GM18868 (cell line): ENCODE measurements at regions not wholly inside any gene's neighbourhood (a gene's known extent, or its start where the extent isn't known, plus 50 kb on each side); places are given as distances from the start of the nearest gene placed in this dataset.
"Not testable (repeated sequence)": the region's sequence is repeated elsewhere in the genome, so short reads cannot be mapped to it uniquely, and the experiment has no call there.

ENCODE experiments used
- ATAC-seq: cut with Tn5 transposase; IDR thresholded peaks from one replicate; pipeline ENCODE4 v1.9.1; 2021; ENCODE audit warnings: mild to moderate bottlenecking, moderate library complexity; ENCODE audit not compliant: unreplicated experiment

GRCh38 chr4:156335721-156336120 lies 382.1 kb upstream of the CTSO start:
- ATAC-seq = no peak

DNA sequence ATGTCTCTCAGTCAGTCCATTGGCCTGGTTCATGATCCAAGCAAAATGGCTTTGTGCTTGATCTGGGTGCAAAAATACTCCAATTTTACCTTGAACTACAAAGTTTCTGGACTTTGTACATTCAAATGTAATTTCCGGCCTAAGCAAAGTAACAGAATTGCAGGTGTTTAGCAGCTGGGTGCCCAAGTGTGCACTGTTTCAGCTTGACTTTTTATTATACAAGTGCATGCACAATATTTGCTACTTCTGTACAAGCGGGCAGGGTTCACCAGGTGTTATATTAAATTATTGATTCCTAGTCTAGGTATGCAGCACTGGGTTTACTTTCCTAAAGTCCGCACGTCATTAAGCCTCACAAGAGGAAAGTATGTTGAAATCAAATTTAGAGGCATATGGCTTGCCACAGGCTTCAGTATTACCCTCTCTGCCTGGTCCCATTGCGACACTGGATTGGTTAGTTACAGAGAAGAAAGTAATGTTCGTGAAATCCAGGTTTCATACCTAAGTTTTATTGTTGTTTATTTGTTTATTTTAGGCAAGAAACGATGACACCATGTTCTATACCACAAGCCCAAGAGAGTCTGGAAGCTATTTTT lies 376.9 kb upstream of the CTSO start:
- no peak for ATAC-seq

GRCh38 chr4:156329779-156330178 lies 376.1 kb upstream of the CTSO start:
- no peak for ATAC-seq

DNA sequence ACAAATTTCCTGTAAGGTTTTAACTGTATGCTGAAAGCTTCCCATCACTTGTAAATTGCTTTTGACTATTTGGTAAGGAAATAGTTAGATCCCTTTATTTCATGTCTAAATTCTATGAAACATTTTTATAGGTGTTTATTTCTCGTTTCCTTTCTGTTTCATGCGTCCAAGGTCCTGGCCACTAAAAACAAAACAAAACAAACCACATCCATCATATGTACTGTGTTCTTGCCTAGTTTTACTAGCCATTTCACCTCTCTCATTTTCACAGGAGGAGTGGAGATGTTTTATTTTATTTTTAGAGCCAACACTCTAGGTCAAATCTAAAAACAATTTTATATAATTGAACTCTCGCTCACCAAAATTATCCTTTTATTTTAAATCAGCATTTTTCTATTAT lies 375.2 kb upstream of the CTSO start:
- ATAC-seq = no peak

DNA sequence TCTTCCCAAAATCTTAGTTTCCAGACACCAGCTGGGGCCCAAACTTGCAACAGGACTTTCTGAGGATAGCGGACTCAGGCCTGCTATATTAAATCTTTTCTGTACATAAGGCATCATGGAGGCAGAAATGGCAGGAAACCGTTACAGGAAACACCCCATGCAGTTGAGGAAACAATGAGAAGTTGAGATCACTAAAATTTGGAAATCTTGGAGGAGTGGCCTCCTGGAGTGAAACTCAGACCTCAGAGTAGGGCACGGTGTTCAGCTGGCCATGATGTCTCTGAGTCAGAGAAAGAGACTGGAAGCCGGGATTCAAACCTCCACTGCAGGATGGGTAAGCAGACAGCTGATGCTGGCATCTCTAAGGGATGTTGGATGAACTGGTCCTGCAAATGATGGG lies 372.6 kb upstream of the CTSO start:
- no peak for ATAC-seq

- no peak for ATAC-seq
These were observed 368.9 kb upstream of the CTSO start for GRCh38 chr4:156322592-156322991.

GRCh38 chr4:156321203-156321602 lies 367.5 kb upstream of the CTSO start:
- no peak for ATAC-seq

- no peak for ATAC-seq
These were observed 359.8 kb upstream of the CTSO start for GRCh38 chr4:156313497-156313896.

DNA sequence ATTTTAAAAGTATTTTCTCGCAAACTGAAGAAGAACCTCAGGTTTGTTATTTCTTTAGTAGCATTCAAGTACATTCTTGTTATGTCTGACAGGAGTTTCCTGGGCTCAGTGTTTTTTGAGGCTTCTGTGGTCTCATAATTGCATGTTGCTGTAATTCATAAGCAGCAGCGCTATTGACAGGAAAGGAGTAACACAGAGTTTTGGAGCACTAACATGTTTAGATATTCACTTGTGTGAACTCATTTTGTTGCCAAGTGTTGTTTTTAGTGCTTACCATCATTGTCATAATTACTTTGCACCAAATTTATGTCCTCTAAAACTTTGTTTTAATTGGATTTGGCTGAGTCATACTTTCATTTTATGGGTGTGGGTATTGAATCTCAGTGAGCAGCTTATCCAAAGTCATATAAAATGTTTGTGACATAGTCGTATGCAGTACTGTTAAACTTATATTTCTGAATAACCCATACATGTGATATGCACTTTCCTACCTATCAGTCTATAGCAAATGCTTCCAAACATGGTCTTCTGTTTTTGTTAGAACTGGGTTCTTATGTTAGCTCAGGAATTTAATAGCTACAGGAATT lies 358.7 kb upstream of the CTSO start:
- ATAC-seq = peak; percentile 57

GRCh38 chr4:156309031-156309430 lies 355.4 kb upstream of the CTSO start:
- ATAC-seq = no peak

DNA sequence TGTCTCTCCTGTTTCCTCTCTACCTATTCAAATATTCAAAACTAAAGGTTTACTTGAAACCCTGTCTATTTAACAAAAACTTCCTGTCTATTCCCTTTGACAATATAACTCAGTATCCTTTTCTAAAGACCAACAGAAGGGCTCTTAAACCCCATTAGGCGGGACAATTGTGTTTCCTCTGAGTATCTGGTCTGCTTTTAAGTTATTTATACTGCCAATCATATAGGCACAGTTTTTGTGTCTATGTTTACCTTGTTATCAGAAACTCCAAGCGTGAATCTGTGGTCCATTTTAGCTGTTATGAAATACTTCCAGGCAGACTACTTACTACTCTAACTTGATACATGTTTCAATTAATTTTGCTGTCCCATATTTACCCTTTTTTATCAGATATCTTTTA lies 350.0 kb upstream of the CTSO start:
- no peak for ATAC-seq

DNA sequence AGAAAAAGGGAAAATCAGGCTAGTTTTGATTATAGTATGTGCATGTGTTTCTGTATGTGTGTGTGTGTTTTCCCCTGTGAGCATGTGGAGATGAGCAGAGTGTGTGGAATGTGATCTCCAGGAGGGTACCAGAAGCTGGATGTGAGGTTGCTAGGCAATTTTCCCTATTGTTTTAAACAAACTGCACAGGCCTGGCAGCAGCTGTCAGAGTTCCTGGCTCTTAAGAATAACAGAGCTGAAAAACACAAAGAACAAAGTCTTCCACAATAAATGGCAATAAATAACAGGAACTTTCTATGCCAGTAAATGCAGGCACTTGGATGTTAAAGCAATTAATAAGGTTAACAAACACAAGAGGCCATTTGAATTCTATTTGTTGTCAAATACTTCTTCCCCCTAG lies 344.6 kb upstream of the CTSO start:
- no peak for ATAC-seq

- no peak for ATAC-seq
These were observed 342.1 kb upstream of the CTSO start for GRCh38 chr4:156295676-156296195.

DNA sequence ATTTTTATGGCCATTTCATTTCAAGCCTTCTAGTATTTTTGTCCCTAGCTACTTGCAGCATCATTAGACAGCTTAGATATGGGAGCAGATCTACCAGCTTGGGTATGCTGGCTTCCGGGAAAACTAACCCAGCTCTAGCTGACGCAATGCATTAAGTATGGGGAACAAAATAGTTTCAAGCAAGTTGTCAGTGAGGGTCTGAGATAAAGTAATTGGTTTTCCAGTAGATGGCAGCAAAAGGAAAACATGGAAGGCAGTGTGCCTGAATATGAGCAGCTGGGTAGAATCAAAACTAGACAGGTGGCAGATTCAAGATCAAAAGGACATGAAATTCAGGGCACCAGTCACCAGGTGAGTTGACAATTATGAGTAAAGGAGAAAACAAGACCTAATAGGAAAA lies 340.9 kb upstream of the CTSO start:
- ATAC-seq = peak; percentile 71

DNA sequence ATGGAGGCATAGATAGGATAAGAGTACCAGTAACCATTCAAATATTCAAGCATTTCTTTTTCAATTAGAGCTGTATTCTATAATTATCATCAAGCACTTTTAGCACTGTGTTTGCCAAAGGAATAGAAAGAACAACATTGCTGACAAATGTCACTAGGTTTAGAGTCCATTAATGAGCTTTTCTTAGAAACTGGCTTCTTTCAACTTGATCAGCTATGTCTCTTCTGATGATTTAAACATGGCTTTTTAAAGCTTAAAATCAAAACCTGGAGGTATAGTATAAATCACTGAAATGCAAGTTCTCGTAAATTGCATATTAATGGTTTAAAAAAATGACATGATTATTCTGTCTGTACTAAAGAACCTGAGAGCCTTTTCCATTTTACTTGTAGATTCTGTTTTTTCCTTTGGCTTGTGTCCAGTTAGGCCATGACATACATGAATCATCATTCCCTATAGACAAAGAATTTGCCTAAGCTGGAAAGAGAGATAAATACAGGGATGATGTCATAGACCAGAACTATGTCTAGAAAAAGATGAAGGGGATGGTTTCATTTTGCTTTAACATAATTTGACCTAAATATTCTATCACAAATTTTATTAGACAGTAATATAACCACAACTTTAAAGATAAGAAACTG lies 340.1 kb upstream of the CTSO start:
- ATAC-seq = no peak

- no peak for ATAC-seq
These were observed 337.7 kb upstream of the CTSO start for GRCh38 chr4:156291317-156291716.

DNA sequence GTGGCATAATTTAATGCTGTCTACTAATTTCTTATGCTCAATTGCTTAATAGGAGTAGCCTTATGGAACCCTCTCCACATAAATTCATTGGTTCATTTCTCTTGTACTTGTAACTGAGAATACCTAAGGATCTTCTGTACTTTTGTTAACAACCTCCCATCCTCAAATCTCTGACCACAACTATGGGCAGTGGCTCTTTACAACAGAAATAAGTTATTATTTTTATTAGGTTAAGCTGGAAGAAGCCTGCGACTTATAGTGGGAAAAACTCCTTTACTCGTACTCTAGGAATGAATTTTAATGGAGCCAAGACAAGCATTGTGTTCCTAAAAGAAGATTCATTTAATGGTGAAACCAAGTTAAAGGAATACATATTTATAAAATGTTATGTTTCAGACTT lies 337.1 kb upstream of the CTSO start:
- no peak for ATAC-seq

DNA sequence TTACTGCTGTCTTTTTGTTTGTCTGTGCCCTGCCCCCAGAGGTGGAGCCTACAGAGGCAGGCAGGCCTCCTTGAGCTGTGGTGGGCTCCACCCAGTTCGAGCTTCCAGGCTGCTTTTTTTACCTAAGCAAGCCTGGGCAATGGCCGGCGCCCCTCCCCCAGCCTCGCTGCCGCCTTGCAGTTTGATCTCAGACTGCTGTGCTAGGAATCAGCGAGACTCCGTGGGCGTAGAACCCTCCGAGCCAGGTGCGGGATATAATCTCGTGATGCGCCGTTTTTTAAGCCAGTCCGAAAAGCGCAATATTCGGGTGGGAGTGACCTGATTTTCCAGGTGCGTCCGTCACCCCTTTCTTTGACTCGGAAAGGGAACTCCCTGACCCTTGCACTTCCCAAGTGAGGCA lies 336.4 kb upstream of the CTSO start:
- ATAC-seq = not testable (repeated sequence)

DNA sequence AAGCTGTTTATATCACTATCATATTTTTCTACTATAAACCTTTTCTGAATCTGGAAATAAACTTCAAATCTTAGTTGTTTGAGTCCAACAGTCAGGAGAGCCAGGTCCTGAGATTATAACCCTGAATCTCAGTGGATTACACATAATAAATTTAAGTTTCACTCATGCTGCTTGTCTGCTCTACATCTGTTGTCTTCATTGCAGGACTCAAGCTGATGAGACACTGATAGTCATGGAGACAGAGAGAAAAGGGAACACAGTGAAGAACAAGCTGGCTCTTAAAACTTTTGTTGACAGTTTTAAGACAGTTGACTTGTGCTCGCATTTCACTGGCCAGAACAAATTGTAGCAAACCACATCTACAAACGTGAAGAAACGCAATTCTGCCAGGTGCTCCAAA lies 327.0 kb upstream of the CTSO start:
- no peak for ATAC-seq

- no peak for ATAC-seq
These were observed 311.7 kb upstream of the CTSO start for GRCh38 chr4:156265407-156265806.

DNA sequence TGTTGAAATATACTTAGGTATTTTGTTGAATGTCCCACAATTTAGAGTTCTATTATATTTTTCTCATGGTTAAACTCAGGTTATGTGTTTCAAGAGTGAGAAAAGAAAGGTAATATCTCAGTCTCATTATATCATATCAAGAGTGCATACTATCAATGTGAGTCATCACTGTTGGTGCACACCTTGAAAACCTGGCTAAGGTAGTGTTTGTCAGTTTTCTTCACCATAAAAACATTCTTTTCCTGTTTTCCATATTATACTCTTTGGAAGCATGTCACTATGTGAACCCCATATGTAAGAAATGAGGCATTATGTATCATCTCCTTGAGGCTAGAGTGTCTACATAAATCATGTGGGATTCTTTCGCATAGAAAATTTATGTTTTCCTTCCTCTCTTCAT lies 307.6 kb upstream of the CTSO start:
- no peak for ATAC-seq

GRCh38 chr4:156255230-156256007 lies 301.8 kb upstream of the CTSO start:
- peak; percentile 43 for ATAC-seq
